ENCODE measurements at regions not wholly inside any gene's neighbourhood (a gene's known extent, or its start where the extent isn't known, plus 50 kb on each side); places are given as distances from the start of the nearest gene placed in this dataset.

DNA sequence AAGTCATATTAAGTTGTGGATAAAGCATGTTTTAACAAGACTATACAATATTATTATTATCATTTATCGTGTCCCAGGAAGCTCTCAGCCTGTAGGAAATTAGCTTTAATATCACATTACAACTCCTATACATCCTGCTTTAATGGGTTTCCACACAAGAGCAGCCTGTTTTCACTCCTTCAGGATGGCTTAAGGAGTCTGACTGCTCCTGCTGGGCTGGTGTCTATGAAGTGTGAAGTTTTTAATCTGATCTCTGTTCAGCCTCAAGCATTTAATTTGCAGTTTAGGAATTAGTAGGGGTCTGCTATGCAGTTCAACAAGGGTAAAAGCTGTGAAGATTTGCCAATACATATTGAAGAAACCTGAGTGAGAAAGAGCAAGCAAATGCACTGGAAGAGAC lies 653.4 kb upstream of the LRRC4C start:
- no peaks in the 10 kb centered on the region for H3K27me3 ChIP-seq (ENCODE audit: control insufficient read depth, insufficient read depth, low read length)
- no peak overlapping the region for H3K4me3 ChIP-seq (ENCODE audit: insufficient read depth, low read depth, low read length)
- no peaks in the 10 kb centered on the region for H3K36me3 ChIP-seq (replicated peaks; ENCODE audit: control insufficient read depth, insufficient read depth, low read length)
- no peak for DNase-seq

DNA sequence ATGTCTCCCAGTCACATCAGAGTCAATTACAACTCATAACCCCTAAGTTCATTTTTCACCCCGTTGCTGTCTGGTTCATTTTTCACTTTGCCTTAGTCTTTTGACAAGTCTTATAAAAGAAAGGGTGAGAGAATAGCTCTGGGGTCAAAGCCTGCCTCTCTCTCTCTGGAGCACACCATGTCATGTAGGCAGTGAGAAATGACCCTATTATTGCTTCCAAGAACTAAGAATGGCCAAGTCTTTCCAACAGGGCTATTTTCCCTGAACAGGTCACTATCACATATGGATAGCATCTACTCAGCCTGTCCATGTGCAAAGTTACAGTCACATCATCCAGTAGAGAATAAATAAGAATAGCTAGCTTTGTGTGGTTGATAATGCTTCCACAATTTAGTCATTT lies 655.5 kb upstream of the LRRC4C start:
- H3K36me3 ChIP-seq (replicated peaks; ENCODE audit: control insufficient read depth, insufficient read depth, low read length), result no peaks in the 10 kb centered on the region
- no peak overlapping the region for H3K4me3 ChIP-seq (ENCODE audit: insufficient read depth, low read depth, low read length)
- DNase-seq, result no peak
- H3K27me3 ChIP-seq (ENCODE audit: control insufficient read depth, insufficient read depth, low read length), result no peaks in the 10 kb centered on the region

DNA sequence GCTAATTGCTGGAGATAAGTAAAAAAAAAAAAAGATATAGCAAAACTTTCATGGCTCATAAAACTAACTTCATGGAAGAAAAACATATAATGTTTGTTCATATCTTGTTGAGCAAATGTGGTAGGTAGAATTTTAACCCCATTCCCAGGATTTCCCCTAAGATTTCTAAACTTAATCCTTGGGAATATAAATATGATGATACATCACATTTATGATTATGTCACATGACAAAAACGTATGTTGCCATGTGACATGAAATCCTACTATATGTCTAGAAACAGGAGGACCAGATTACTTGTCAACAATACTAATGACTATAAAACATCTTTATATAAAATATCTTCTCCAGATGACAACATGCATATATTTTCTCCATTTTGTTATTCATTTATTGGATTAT lies 679.0 kb upstream of the LRRC4C start:
- DNase-seq, result no peak
- Histone ChIP-seq H3K4me3 (ENCODE audit: insufficient read depth, low read depth, low read length) (no peak overlapping the region), H3K27me3 (ENCODE audit: control insufficient read depth, insufficient read depth, low read length) (no peaks in the 10 kb centered on the region), H3K36me3 (replicated peaks; ENCODE audit: control insufficient read depth, insufficient read depth, low read length) (no peaks in the 10 kb centered on the region)

- DNase-seq, result no peak
- Histone ChIP-seq H3K36me3 (replicated peaks; ENCODE audit: control insufficient read depth, insufficient read depth, low read length) (no peaks in the 10 kb centered on the region), H3K4me3 (ENCODE audit: insufficient read depth, low read depth, low read length) (no peak overlapping the region), H3K27me3 (ENCODE audit: control insufficient read depth, insufficient read depth, low read length) (no peaks in the 10 kb centered on the region)
Measured at GRCh38 chr11:42145311-42145710, 685.9 kb upstream of the LRRC4C start.

DNA sequence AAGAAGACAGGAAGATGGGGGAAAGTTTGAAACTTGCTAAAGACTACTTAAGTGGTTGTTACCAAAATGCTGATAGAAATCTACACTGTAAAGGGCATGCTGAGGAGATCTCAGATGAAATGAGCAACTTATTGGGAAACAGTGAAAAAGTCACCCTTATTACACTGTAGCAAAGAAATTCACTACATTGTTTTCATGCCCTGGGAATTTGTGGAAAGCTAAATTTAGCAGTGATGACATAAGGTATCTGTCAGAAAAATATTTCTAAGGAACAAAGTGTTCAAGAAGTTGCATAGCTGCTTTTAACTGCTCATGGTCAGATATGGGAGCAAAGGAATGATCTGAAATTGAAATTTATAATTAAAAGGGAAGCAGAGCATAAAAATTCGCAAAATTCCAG lies 702.4 kb upstream of the LRRC4C start:
- H3K36me3 ChIP-seq (replicated peaks; ENCODE audit: control insufficient read depth, insufficient read depth, low read length), result no peaks in the 10 kb centered on the region
- H3K27me3 ChIP-seq (ENCODE audit: control insufficient read depth, insufficient read depth, low read length), result no peaks in the 10 kb centered on the region
- DNase-seq, result no peak
- H3K4me3 ChIP-seq (ENCODE audit: insufficient read depth, low read depth, low read length), result no peak overlapping the region

DNA sequence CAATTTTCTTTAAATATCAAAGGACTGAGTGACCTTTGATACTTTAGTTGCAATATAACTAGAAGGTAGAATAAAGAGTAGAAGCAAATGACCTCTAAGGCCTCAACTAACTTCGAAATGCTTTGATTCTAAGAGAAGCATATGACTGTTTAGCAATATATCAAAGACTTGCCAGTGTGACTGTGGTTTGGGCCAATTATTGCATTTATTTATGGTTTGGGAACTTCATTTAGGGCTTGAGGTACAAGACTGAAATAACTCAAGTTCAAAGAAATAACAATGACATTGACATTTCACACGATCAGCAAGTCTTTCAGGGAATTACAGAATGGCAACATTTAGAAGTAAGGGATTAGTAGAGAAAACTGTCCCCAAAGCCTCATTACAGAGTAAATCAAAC lies 709.7 kb upstream of the LRRC4C start:
- Histone ChIP-seq H3K4me3 (ENCODE audit: insufficient read depth, low read depth, low read length) (no peak overlapping the region), H3K36me3 (replicated peaks; ENCODE audit: control insufficient read depth, insufficient read depth, low read length) (no peaks in the 10 kb centered on the region), H3K27me3 (ENCODE audit: control insufficient read depth, insufficient read depth, low read length) (no peaks in the 10 kb centered on the region)
- no peak for DNase-seq

- DNase-seq, result no peak
- no peaks in the 10 kb centered on the region for H3K27me3 ChIP-seq (ENCODE audit: control insufficient read depth, insufficient read depth, low read length)
Measured at GRCh38 chr11:42170601-42171000, 711.1 kb upstream of the LRRC4C start.

GRCh38 chr11:42171046-42171445 lies 711.6 kb upstream of the LRRC4C start:
- Histone ChIP-seq H3K27me3 (ENCODE audit: control insufficient read depth, insufficient read depth, low read length) (no peaks in the 10 kb centered on the region), H3K36me3 (replicated peaks; ENCODE audit: control insufficient read depth, insufficient read depth, low read length) (no peaks in the 10 kb centered on the region), H3K4me3 (ENCODE audit: insufficient read depth, low read depth, low read length) (no peak overlapping the region)
- no peak for DNase-seq

More at GRCh38 chr11:42170601-42171000, 711.1 kb upstream of the LRRC4C start:
- Histone ChIP-seq H3K36me3 (replicated peaks; ENCODE audit: control insufficient read depth, insufficient read depth, low read length) (no peaks in the 10 kb centered on the region), H3K4me3 (ENCODE audit: insufficient read depth, low read depth, low read length) (no peak overlapping the region)

DNA sequence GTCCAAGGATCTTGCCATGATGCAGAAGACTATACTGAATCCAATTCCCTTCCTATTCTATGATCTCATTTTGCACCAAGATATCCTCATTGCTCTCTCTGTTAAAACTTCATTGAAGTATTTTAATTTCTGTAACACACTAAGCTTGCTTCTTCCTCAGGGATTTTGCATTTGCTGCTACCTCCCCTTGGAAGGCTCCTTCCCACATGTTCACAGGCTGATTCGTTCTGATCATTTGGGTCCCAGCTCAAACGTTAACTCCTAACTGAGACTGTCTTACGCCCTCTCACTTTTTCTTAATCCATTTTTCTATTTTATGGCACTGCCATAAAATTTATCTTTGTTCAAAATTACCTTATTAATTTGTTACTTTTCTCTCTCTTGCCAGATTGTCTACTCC lies 713.0 kb upstream of the LRRC4C start:
- H3K36me3 ChIP-seq (replicated peaks; ENCODE audit: control insufficient read depth, insufficient read depth, low read length), result no peaks in the 10 kb centered on the region
- H3K27me3 ChIP-seq (ENCODE audit: control insufficient read depth, insufficient read depth, low read length), result no peaks in the 10 kb centered on the region
- DNase-seq, result no peak
- H3K4me3 ChIP-seq (ENCODE audit: insufficient read depth, low read depth, low read length), result no peak overlapping the region

DNA sequence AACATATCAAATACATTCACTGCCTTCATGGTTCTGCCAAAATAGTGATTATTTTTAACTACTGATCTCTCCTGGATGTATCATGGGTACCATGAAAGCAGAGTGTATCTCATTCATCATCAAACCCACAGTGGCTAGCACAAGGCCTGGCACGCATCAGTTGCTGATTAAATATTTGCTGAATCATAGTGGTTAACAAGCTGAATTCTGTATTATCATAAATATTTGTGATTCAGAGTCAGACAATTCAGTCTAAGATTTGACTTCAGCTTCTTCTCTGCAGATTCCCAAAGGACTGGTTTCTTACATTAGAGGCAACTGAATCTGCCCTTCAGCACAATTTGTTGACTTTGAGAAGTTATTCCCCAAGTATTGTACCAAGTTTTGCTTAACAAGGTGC lies 715.8 kb upstream of the LRRC4C start:
- DNase-seq, result no peak
- H3K4me3 ChIP-seq (ENCODE audit: insufficient read depth, low read depth, low read length), result no peak overlapping the region
- no peaks in the 10 kb centered on the region for H3K27me3 ChIP-seq (ENCODE audit: control insufficient read depth, insufficient read depth, low read length)
- H3K36me3 ChIP-seq (replicated peaks; ENCODE audit: control insufficient read depth, insufficient read depth, low read length), result no peaks in the 10 kb centered on the region

GRCh38 chr11:42179216-42179615 lies 719.8 kb upstream of the LRRC4C start:
- Histone ChIP-seq H3K36me3 (replicated peaks; ENCODE audit: control insufficient read depth, insufficient read depth, low read length) (no peaks in the 10 kb centered on the region), H3K4me3 (ENCODE audit: insufficient read depth, low read depth, low read length) (no peak overlapping the region), H3K27me3 (ENCODE audit: control insufficient read depth, insufficient read depth, low read length) (no peaks in the 10 kb centered on the region)
- no peak for DNase-seq

DNA sequence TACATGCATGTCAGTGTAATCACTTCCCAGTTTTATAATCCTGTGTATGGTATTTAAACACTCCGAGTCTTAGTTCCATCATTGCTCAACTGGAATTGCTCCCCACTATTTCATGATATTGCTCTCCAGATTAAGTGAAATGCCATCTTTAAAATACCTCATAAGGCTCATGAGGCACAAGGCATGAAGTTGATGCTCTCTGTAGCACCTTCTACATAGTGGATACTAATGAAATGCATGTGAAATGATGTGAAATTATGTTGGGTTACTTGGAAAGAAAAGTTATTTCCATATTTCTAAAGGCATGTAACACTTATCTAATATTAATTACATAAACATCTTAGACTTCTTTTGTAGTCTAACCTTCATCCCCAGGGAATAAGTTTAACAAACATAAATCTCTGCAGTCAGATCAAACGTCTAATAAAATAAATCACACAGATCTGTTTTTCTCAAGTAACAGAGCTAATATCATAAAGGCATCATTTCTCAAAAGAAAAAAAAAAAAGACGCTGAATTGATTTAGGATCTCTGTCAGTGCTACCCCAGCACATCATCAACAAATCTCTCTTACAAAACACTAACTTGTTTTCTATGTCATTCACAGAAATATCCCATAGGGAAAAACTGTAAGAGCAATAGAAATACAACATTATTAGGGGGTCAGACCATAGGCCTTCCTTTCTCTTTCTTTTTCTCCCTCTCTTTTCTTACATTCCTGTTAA lies 736.0 kb upstream of the LRRC4C start:
- Histone ChIP-seq H3K27me3 (ENCODE audit: control insufficient read depth, insufficient read depth, low read length) (no peaks in the 10 kb centered on the region), H3K4me3 (ENCODE audit: insufficient read depth, low read depth, low read length) (no peak overlapping the region), H3K36me3 (replicated peaks; ENCODE audit: control insufficient read depth, insufficient read depth, low read length) (no peaks in the 10 kb centered on the region)
- DNase-seq, result no peak

DNA sequence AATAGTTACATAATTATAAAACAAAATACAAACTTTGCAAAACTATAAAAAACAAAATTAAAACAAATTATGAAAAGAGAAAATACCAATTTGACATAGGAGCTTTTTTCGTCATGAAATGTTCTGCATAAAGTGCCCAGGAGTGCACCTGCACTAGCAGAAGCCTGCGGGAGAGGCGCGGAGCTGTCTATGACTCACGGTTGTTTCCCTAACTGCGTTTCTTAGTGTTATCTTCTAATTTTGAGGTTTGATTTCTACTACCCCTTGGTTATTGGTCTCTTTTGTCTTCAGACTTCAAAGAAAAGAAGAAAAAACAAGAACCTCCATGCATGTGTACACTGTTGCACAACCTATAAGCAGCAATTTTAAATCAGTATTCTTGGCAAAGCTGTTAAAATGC lies 740.9 kb upstream of the LRRC4C start:
- H3K36me3 ChIP-seq (replicated peaks; ENCODE audit: control insufficient read depth, insufficient read depth, low read length), result no peaks in the 10 kb centered on the region
- no peak for DNase-seq
- H3K4me3 ChIP-seq (ENCODE audit: insufficient read depth, low read depth, low read length), result no peak overlapping the region
- no peaks in the 10 kb centered on the region for H3K27me3 ChIP-seq (ENCODE audit: control insufficient read depth, insufficient read depth, low read length)

- no peak for DNase-seq
- Histone ChIP-seq H3K36me3 (replicated peaks; ENCODE audit: control insufficient read depth, insufficient read depth, low read length) (no peaks in the 10 kb centered on the region), H3K27me3 (ENCODE audit: control insufficient read depth, insufficient read depth, low read length) (no peaks in the 10 kb centered on the region), H3K4me3 (ENCODE audit: insufficient read depth, low read depth, low read length) (no peak overlapping the region)
Measured at GRCh38 chr11:42201603-42202148, 742.2 kb upstream of the LRRC4C start.

DNA sequence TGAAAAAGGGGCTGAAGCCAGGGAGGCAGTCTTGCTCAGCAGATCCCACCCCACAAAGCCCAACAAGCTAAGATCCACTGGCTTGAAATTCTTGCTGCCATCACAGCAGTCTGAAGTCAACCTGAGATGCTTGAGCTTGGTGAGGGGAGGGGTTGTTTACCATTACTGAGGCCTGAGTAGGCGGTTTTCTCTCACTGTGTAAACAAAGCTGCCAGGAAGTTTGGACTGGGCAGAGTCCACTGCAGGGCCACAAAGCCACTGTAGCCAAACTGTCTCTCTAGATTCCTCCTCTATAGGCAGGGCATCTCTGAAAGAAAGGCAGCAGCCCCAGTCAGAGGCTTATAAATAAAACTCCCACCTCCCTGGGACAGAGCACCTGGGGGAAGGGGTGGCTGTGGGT lies 746.1 kb upstream of the LRRC4C start:
- Histone ChIP-seq H3K36me3 (replicated peaks; ENCODE audit: control insufficient read depth, insufficient read depth, low read length) (no peaks in the 10 kb centered on the region), H3K27me3 (ENCODE audit: control insufficient read depth, insufficient read depth, low read length) (no peaks in the 10 kb centered on the region), H3K4me3 (ENCODE audit: insufficient read depth, low read depth, low read length) (no peak overlapping the region)
- DNase-seq, result no peak

DNA sequence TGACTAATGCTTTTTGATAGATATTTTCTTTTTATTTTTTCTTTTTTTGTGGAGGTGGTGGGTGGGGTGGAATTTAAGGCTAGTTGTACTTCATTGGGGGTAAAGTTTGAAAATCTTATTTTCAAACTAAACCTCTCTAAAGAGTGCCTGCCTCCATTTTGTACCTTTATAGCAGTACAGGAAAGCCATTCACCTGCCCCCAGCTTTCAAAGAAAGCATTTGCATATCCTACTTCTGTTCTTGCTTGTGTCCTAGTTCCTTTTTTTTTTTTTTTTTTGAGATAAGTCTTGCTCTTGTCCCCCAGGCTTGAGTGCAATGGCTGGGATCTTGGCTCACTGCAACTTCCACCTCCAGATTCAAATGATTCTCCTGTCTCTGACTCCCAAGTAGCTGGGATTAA lies 766.2 kb upstream of the LRRC4C start:
- no peak for DNase-seq
- no peaks in the 10 kb centered on the region for H3K36me3 ChIP-seq (replicated peaks; ENCODE audit: control insufficient read depth, insufficient read depth, low read length)
- no peak overlapping the region for H3K4me3 ChIP-seq (ENCODE audit: insufficient read depth, low read depth, low read length)
- no peaks in the 10 kb centered on the region for H3K27me3 ChIP-seq (ENCODE audit: control insufficient read depth, insufficient read depth, low read length)

Data from H7 (cell line).